HFF-Myc (cell line): ENCODE measurements at regions not wholly inside any gene's neighbourhood (a gene's known extent, or its start where the extent isn't known, plus 50 kb on each side); places are given as distances from the start of the nearest gene placed in this dataset.

ENCODE experiments used
- DNase-seq: peaks from one replicate; pipeline ENCODE4 v3.0.0-alpha.2; 2011; ENCODE audit warnings: low read depth; ENCODE audit errors: extremely low read depth
- H3K4me3 ChIP-seq: replicated peaks from 2 replicates; pipeline ENCODE4 v1.5.1; 2011; ENCODE audit warnings: low read depth, mild to moderate bottlenecking, control low read depth, low read length
- TF ChIP-seq, protein P1 (sequence below): IDR thresholded peaks from 2 replicates; pipeline ENCODE4 v1.5.1; 2012; ENCODE audit warnings: mild to moderate bottlenecking, low read depth, low read length, control low read depth; ENCODE audit errors: missing control alignments

DNA sequence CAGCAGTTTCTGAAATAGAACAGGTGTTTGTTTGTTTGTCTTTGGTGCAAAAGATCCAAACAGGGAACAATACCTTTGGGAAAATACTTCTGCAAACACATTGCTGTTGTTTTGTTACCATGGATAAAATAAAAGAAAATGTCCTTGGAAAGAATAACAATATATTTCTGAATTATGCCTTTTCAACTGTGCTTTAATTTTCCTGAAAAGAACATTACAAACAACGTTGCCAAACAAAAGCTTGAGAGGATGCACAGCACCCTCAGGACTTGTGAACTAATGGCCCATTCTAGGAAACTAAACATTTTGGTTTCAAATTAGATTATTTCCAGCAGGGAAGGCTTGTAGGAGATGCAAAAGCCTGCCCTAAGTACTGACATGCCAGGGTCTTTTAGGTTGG lies 967.2 kb downstream of the TLE4 start:
- H3K4me3 ChIP-seq = no peak overlapping the region
- DNase-seq = no peak

DNA sequence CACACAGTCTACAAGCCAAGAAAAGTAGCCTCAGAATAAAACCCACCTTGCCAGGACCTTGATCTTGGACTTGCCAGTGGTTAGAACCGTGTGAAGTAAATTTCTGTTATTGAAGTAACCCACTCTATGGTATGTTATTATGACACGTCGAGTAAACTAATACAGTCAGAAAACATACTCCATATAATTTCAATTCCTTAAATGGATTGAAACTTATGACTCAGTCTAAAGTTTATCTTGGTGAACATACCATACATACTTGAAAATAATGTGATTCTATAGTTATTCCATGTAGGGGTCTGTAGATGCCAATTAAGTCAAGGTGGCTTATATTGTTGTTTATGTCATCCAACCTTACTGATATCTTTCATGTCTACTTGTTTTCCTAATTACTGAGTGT lies 950.7 kb downstream of the TLE4 start:
- DNase-seq = no peak
- H3K4me3 ChIP-seq = no peak overlapping the region
- TF ChIP-seq, protein P1, sequence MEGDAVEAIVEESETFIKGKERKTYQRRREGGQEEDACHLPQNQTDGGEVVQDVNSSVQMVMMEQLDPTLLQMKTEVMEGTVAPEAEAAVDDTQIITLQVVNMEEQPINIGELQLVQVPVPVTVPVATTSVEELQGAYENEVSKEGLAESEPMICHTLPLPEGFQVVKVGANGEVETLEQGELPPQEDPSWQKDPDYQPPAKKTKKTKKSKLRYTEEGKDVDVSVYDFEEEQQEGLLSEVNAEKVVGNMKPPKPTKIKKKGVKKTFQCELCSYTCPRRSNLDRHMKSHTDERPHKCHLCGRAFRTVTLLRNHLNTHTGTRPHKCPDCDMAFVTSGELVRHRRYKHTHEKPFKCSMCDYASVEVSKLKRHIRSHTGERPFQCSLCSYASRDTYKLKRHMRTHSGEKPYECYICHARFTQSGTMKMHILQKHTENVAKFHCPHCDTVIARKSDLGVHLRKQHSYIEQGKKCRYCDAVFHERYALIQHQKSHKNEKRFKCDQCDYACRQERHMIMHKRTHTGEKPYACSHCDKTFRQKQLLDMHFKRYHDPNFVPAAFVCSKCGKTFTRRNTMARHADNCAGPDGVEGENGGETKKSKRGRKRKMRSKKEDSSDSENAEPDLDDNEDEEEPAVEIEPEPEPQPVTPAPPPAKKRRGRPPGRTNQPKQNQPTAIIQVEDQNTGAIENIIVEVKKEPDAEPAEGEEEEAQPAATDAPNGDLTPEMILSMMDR = no peak

More for the DNA sequence above, 967.2 kb downstream of the TLE4 start:
- TF ChIP-seq, protein P1 = no peak

DNA sequence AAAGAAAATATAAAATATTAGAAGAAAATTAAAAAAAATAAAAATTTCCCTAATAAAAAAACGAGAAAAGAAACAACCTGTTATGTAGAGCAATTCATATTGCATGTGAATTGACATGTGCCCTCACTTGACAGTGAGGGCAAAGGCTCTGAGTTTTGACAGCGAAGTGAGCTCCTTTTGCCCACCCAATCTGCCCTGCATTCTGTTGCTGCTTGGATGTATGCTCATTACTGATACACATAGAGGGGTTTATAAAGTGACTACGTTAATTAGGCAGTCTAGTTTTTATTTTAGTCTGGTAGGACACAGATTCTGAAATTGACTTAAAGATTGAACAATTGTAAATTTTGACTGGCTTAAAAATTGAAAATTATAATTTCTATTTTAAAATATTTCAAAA lies 949.4 kb downstream of the TLE4 start:
- DNase-seq = no peak
- no peak overlapping the region for H3K4me3 ChIP-seq
- TF ChIP-seq, protein P1 = no peak

DNA sequence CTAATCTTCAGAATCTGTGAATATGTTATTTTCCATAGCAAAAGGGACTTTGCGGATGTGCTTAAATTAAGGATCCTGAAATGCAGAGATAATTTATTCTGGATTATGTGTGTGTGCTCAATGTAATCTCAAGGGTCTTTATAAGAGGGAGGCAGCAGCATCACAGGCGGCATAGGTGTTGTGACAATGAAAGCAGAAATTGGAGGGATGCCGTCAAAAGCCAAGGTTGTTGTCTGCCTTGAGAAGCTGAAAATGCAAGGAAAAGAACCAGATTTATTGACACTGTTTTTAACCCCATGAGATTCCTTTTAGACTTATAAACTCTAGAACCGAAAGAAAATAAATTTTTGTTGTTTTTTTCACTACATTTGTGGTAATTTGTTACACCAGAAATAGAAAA lies 948.5 kb downstream of the TLE4 start:
- TF ChIP-seq, protein P1 = no peak
- no peak overlapping the region for H3K4me3 ChIP-seq
- DNase-seq = no peak

DNA sequence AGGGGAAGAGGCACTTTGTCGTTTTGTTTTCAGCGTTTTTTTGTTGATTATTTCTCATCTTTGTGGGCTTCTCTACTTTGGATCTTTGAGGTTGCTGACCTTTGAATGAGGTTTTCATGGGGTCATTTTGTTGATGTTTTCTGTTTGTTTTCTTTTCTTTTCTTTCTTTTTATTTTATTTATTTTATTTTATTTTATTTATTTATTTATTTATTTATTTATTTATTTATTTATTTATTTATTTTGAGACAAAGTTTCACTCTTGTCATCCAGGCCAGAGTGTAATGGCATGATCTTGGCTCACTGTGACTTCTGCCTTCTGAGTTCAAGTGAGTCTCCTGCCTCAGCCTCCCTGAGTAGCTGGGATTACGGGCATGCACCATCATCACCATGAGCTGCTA lies 946.7 kb downstream of the TLE4 start:
- no peak overlapping the region for H3K4me3 ChIP-seq

DNA sequence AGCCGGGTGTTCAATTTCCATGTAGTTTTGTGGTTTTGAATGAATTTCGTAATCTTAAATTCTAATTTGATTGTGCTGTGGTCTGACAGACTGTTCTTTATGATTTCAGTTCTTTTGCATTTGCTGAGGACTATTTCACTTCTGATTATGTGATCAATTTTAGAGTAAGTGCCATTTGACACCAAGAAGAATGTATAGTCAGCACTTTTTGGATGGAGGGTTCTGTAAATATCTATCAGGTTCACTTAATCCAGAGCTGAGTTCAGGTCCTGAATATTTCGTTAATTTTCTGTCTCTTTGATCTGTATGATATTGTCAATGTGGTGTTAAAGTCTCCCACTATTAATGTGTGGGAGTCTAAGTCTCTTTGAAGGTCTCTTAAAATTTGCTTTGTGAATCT lies 944.9 kb downstream of the TLE4 start:
- H3K4me3 ChIP-seq = no peak overlapping the region
- TF ChIP-seq, protein P1 = no peak
- DNase-seq = no peak

More for the DNA sequence above, 946.7 kb downstream of the TLE4 start:
- DNase-seq = no peak
- TF ChIP-seq, protein P1 = no peak

DNA sequence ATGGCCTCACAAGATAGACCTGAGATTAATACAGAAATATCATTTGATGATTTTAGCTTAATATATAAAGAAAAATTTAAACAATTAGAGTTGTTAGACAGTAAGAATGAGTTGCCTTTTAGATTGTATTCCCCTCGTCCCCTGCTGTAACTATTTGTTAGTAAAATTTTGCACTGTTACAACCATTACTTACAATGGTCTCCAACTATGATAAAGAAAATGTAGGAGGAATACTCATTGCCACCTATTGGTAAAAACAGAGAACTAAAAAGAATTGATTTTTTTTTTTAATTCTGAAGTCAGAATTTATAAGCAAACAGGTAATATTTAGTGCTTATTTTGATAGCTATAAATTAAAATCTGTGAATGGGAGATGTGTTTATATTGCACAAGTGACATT lies 937.6 kb downstream of the TLE4 start:
- TF ChIP-seq, protein P1 = no peak

More for the DNA sequence above, 937.6 kb downstream of the TLE4 start:
- no peak overlapping the region for H3K4me3 ChIP-seq
- no peak for DNase-seq
